ENCODE measurements at regions not wholly inside any gene's neighbourhood (a gene's known extent, or its start where the extent isn't known, plus 50 kb on each side); places are given as distances from the start of the nearest gene placed in this dataset.

DNA sequence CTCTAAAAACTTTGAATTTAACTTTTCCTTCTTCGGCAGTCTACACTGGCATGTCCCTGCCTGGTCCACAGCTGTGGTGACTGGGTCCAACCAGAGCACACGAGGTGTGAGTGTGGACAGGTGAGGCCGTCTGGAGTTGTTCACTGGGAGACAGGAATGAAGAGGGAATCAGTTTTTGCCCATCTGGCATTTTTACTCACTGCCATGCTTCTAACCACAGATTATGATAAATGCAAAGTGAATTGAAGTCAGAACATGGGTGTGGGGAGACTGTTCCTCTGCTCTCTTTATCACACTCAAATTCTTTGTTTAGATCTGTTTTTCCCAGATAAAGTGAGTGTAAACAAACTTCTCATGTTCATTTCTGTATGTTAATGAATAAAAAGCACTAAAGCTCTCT lies 54.7 kb upstream of the PIEZO2 start:
- H3K27me3 ChIP-seq: no peaks in the 10 kb centered on the region
- H3K4me1 ChIP-seq: peaks cover 0 to 4% of the 10 kb centered on the region in 2 donors
- no peak for DNase-seq
- 91 to 94% methylated on average over 3 of the region's 3 CpGs for WGBS, 2 donors
- H3K36me3 ChIP-seq: no peaks in the 10 kb centered on the region
- TF ChIP-seq, protein P1, sequence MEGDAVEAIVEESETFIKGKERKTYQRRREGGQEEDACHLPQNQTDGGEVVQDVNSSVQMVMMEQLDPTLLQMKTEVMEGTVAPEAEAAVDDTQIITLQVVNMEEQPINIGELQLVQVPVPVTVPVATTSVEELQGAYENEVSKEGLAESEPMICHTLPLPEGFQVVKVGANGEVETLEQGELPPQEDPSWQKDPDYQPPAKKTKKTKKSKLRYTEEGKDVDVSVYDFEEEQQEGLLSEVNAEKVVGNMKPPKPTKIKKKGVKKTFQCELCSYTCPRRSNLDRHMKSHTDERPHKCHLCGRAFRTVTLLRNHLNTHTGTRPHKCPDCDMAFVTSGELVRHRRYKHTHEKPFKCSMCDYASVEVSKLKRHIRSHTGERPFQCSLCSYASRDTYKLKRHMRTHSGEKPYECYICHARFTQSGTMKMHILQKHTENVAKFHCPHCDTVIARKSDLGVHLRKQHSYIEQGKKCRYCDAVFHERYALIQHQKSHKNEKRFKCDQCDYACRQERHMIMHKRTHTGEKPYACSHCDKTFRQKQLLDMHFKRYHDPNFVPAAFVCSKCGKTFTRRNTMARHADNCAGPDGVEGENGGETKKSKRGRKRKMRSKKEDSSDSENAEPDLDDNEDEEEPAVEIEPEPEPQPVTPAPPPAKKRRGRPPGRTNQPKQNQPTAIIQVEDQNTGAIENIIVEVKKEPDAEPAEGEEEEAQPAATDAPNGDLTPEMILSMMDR (IDR thresholded peaks at IDR 0.05): no peak
- no peak for TF ChIP-seq POLR2A (IDR thresholded peaks at IDR 0.05)
- H3K4me3 ChIP-seq (replicated peaks in 1 of 3): no peak overlapping the region
- intact Hi-C loops (cut with DNase I): no loop called here
- no peak overlapping the region for H3K27ac ChIP-seq
- no peaks in the 10 kb centered on the region for H3K9me3 ChIP-seq

DNA sequence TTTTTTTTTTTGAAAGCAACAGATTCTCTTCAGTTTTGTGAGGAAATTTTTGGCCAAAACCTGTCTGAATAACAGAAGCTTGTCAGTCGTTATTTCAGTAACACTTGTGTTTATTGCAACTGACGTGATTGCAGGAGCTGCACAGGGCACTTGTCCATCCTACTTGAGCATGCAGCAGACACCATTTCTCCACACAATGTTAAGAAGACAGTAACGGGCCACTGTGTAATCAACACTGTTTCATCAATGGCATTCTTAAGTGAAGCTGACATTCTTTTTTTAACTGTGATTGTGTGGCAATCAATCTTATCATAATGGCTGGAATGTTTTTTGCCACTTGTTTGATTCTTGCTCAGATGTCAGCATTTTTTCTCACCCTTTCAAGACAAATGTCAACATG lies 50.1 kb upstream of the PIEZO2 start:
- 28 to 44% methylated on average over 3 of the region's 3 CpGs for WGBS, 2 donors
- peaks cover 0 to 12% of the 10 kb centered on the region in 2 donors for H3K4me1 ChIP-seq
- no peak overlapping the region for H3K27ac ChIP-seq
- no peaks in the 10 kb centered on the region for H3K9me3 ChIP-seq
- H3K27me3 ChIP-seq: no peaks in the 10 kb centered on the region
- no peak for TF ChIP-seq POLR2A (IDR thresholded peaks at IDR 0.05)
- TF ChIP-seq, protein P1 (IDR thresholded peaks at IDR 0.05): no peak
- intact Hi-C loops (cut with DNase I): no loop called here
- DNase-seq: no peak
- no peak overlapping the region for H3K4me3 ChIP-seq (replicated peaks in 1 of 3)
- no peaks in the 10 kb centered on the region for H3K36me3 ChIP-seq

Data from thyroid gland (tissue), 4 donors.